ENCODE measurements at regions not wholly inside any gene's neighbourhood (a gene's known extent, or its start where the extent isn't known, plus 50 kb on each side); places are given as distances from the start of the nearest gene placed in this dataset.

DNA sequence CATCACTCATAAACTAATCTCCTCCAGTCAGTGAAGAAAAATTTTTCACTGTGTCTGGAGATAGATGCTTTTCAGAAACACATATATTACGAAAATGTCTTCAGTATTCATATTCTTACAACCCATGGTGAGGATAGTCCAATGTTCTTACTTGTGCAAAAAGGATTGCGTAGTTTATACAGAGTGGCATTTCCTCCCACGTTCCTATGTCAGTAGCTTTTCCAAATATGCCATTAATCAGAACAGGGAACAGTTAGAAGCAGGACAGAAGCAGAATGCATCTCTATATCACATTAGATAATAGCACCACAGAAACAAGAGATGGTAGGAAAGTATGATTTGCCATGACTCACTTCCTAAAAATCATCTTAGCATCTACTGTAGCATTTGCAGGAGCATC, 282.9 kb downstream of the SLITRK5 start (continued):
- TF ChIP-seq ZNF114 (CRISPR knock-in tag; IDR thresholded peaks at IDR 0.05) (no peak), CREB1 (CRISPR knock-in tag; IDR thresholded peaks at IDR 0.05; ENCODE audit: low read depth) (no peak)

DNA sequence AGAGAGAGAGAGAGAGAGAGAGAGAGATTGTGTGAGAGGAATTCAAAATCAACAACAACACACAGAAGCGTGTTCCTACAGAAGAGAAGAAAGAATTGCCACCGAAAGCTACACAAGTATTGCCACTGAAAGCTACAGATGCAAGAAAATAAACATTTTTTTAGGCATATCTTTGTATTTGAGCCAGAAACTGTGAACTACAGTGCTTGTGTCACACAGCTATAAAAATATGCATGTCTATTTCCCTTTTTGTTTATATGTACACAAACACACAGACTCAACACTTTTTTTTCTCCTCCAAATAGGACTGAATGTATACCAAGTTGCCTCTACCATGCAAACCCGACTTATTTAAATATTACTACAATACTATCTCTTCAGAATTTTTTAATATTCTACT, 290.4 kb downstream of the SLITRK5 start:
- TF ChIP-seq JUNB (IDR thresholded peaks at IDR 0.05; ENCODE audit: unreplicated experiment) (no peak), POLR2AphosphoS5 (IDR thresholded peaks at IDR 0.05; ENCODE audit: low read depth) (no peak), ZNF331 (CRISPR knock-in tag; IDR thresholded peaks at IDR 0.05; ENCODE audit: low read depth) (no peak), ETS1 (IDR thresholded peaks at IDR 0.05) (no peak), EZH2phosphoT487 (IDR thresholded peaks at IDR 0.05; ENCODE audit: unreplicated experiment) (no peak)
- Histone ChIP-seq H3K27ac (ENCODE audit: low read depth) (no peak overlapping the region), H3F3A (replicated peaks; ENCODE audit: low read depth) (no peaks in the 10 kb centered on the region), H3K36me3 (ENCODE audit: insufficient read depth) (no peaks in the 10 kb centered on the region), H3K4me3 (no peak overlapping the region), H4K20me1 (replicated peaks; ENCODE audit: insufficient read depth) (no peaks in the 10 kb centered on the region), H3K9me2 (ENCODE audit: insufficient read depth) (peaks cover 6% of the 10 kb centered on the region; the same call in 1 of the 2 replicates), H3K79me2 (replicated peaks; ENCODE audit: insufficient read depth) (no peaks in the 10 kb centered on the region), H2AFZ (no peak overlapping the region), H3K27me3 (ENCODE audit: insufficient read depth) (no peaks in the 10 kb centered on the region), H3K4me2 (no peak overlapping the region), H3K4me1 (ENCODE audit: insufficient read depth) (no peaks in the 10 kb centered on the region)
- Mint-ChIP-seq H3K27me3 (ENCODE audit: insufficient read depth, low read depth, poor library complexity) (peaks cover under 1% of the 10 kb centered on the region), H3K4me1 (no peaks in the 10 kb centered on the region), H3K36me3 (ENCODE audit: low read depth) (no peaks in the 10 kb centered on the region), H3K27ac (no peak overlapping the region), H3K9me3 (no peaks in the 10 kb centered on the region), H3K4me3 (no peak overlapping the region)
- DNase-seq (ENCODE audit: low spot score) (no peak), ATAC-seq (no peak)

DNA sequence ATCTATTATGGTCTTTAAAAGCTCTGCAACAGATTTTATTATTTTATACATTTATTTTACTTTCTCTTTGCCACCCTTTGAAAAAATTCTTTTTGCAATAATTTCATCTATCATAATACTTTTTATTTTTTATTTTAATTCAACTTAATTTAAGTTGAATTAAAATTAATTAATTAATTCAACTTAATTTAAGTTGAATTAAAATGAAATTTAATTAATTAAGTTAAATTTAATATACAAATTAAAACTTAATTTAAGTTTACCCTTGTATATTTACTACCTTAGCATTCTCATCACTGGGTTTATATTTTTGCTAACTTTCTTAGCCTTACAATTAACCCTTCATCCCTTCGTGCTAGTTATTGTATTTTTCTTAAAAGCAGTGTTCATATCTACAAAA, 301.4 kb downstream of the SLITRK5 start:
- no peak for ATAC-seq
- H3K27me3 Mint-ChIP-seq (ENCODE audit: insufficient read depth, low read depth, poor library complexity) = no peaks in the 10 kb centered on the region
- H3K9me2 ChIP-seq (ENCODE audit: insufficient read depth) = no peaks in the 10 kb centered on the region
- no peak overlapping the region for H3K4me3 ChIP-seq
- H3K79me2 ChIP-seq (replicated peaks; ENCODE audit: insufficient read depth) = no peaks in the 10 kb centered on the region
- no peaks in the 10 kb centered on the region for H3F3A ChIP-seq (replicated peaks; ENCODE audit: low read depth)
- H3K9me3 Mint-ChIP-seq = peaks cover 14% of the 10 kb centered on the region; the same call in 2 of the 3 replicates
- H3K27me3 ChIP-seq (ENCODE audit: insufficient read depth) = no peaks in the 10 kb centered on the region
- H3K4me3 Mint-ChIP-seq = no peak overlapping the region
- DNase-seq (ENCODE audit: low spot score) = no peak
- peaks cover 3% of the 10 kb centered on the region; the same call in 1 of the 3 replicates for H3K36me3 Mint-ChIP-seq (ENCODE audit: low read depth)
- no peak overlapping the region for H3K4me2 ChIP-seq
- H3K27ac ChIP-seq (ENCODE audit: low read depth) = no peak overlapping the region
- H2AFZ ChIP-seq = no peak overlapping the region
- no peaks in the 10 kb centered on the region for H3K4me1 ChIP-seq (ENCODE audit: insufficient read depth)
- H3K27ac Mint-ChIP-seq = no peak overlapping the region
- no peaks in the 10 kb centered on the region for H4K20me1 ChIP-seq (replicated peaks; ENCODE audit: insufficient read depth)
- H3K4me1 Mint-ChIP-seq = no peaks in the 10 kb centered on the region
- no peaks in the 10 kb centered on the region for H3K36me3 ChIP-seq (ENCODE audit: insufficient read depth)
- TF ChIP-seq, protein P1, sequence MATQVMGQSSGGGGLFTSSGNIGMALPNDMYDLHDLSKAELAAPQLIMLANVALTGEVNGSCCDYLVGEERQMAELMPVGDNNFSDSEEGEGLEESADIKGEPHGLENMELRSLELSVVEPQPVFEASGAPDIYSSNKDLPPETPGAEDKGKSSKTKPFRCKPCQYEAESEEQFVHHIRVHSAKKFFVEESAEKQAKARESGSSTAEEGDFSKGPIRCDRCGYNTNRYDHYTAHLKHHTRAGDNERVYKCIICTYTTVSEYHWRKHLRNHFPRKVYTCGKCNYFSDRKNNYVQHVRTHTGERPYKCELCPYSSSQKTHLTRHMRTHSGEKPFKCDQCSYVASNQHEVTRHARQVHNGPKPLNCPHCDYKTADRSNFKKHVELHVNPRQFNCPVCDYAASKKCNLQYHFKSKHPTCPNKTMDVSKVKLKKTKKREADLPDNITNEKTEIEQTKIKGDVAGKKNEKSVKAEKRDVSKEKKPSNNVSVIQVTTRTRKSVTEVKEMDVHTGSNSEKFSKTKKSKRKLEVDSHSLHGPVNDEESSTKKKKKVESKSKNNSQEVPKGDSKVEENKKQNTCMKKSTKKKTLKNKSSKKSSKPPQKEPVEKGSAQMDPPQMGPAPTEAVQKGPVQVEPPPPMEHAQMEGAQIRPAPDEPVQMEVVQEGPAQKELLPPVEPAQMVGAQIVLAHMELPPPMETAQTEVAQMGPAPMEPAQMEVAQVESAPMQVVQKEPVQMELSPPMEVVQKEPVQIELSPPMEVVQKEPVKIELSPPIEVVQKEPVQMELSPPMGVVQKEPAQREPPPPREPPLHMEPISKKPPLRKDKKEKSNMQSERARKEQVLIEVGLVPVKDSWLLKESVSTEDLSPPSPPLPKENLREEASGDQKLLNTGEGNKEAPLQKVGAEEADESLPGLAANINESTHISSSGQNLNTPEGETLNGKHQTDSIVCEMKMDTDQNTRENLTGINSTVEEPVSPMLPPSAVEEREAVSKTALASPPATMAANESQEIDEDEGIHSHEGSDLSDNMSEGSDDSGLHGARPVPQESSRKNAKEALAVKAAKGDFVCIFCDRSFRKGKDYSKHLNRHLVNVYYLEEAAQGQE (IDR thresholded peaks at IDR 0.05; ENCODE audit: unreplicated experiment) = no peak
- TF ChIP-seq ZNF462 (CRISPR knock-in tag; IDR thresholded peaks at IDR 0.05) (no peak), ZNF114 (CRISPR knock-in tag; IDR thresholded peaks at IDR 0.05) (no peak), CREB1 (CRISPR knock-in tag; IDR thresholded peaks at IDR 0.05; ENCODE audit: low read depth) (no peak), JUNB (IDR thresholded peaks at IDR 0.05; ENCODE audit: unreplicated experiment) (no peak)

Measured in GM23338 (cell line).